H9 (cell line): ENCODE measurements at regions not wholly inside any gene's neighbourhood (a gene's known extent, or its start where the extent isn't known, plus 50 kb on each side); places are given as distances from the start of the nearest gene placed in this dataset.

ENCODE experiments used
- DNase-seq: peaks from one replicate; pipeline ENCODE4 v3.0.0-alpha.2; 2017
- H2AFZ ChIP-seq: one replicate; pipeline ENCODE4 v1.6.1; 2013; ENCODE audit warnings: mild to moderate bottlenecking, low read length, control low read depth, moderate library complexity
- H2AK5ac ChIP-seq: 2 replicates; pipeline ENCODE4 v1.6.1; 2013; ENCODE audit warnings: low read length, control low read depth, mixed read lengths; ENCODE audit not compliant: insufficient read length
- H2BK120ac ChIP-seq: one replicate; pipeline ENCODE4 v1.6.1; 2013; ENCODE audit warnings: low read depth, mild to moderate bottlenecking, low read length, control low read depth, inconsistent platforms; ENCODE audit not compliant: poor library complexity, severe bottlenecking
- H2BK12ac ChIP-seq: 2 replicates; pipeline ENCODE4 v1.6.1; 2013; ENCODE audit warnings: low read length, control low read depth, mixed read lengths, low read depth; ENCODE audit not compliant: insufficient read length
- H2BK15ac ChIP-seq: 2 replicates; pipeline ENCODE4 v1.6.1; 2013; ENCODE audit warnings: low read depth, low read length, control low read depth
- H2BK20ac ChIP-seq: one replicate; pipeline ENCODE4 v1.6.1; 2013; ENCODE audit warnings: low read depth, mild to moderate bottlenecking, low read length, control low read depth, inconsistent platforms; ENCODE audit not compliant: poor library complexity, severe bottlenecking
- H2BK5ac ChIP-seq: 2 replicates; pipeline ENCODE4 v1.6.1; 2013; ENCODE audit warnings: low read length, control low read depth, mixed read lengths; ENCODE audit not compliant: insufficient read length
- H3K14ac ChIP-seq: 2 replicates; pipeline ENCODE4 v1.6.1; 2013; ENCODE audit warnings: low read length, control low read depth; ENCODE audit not compliant: insufficient read depth
- H3K18ac ChIP-seq: 2 replicates; pipeline ENCODE4 v1.6.1; 2013; ENCODE audit warnings: low read depth, mild to moderate bottlenecking, mixed read lengths, low read length, control low read depth; ENCODE audit not compliant: insufficient read length
- H3K23ac ChIP-seq: 2 replicates; pipeline ENCODE4 v1.6.1; 2013; ENCODE audit warnings: low read length, control low read depth, mixed read lengths, low read depth; ENCODE audit not compliant: insufficient read length
- H3K23me2 ChIP-seq: 2 replicates; pipeline ENCODE4 v1.6.1; 2013; ENCODE audit warnings: low read depth, mild to moderate bottlenecking, mixed read lengths, low read length, control low read depth; ENCODE audit not compliant: insufficient read length, poor library complexity, severe bottlenecking
- H3K27ac ChIP-seq: 2 replicates; pipeline ENCODE4 v1.5.1; 2013; ENCODE audit warnings: low read length, control low read depth, mixed read lengths, low read depth; ENCODE audit not compliant: insufficient read length
- H3K27me3 ChIP-seq: 2 replicates; pipeline ENCODE4 v1.6.1; 2013; ENCODE audit warnings: low read length, control low read depth, inconsistent platforms; ENCODE audit not compliant: insufficient read depth
- H3K4ac ChIP-seq: 2 replicates; pipeline ENCODE4 v1.6.1; 2013; ENCODE audit warnings: low read depth, mild to moderate bottlenecking, control low read depth, inconsistent platforms, low read length, moderate library complexity
- H3K4me1 ChIP-seq: 2 replicates; pipeline ENCODE4 v1.6.1; 2013; ENCODE audit warnings: low read length, control low read depth, inconsistent platforms; ENCODE audit not compliant: insufficient read depth
- H3K4me2 ChIP-seq: 2 replicates; pipeline ENCODE4 v1.6.1; 2013; ENCODE audit warnings: low read length, control low read depth, mixed read lengths; ENCODE audit not compliant: insufficient read length, insufficient read depth
- H3K56ac ChIP-seq: 2 replicates; pipeline ENCODE4 v1.6.1; 2013; ENCODE audit warnings: low read depth, mild to moderate bottlenecking, mixed read lengths, low read length, control low read depth; ENCODE audit not compliant: insufficient read length
- H3K79me1 ChIP-seq: 2 replicates; pipeline ENCODE4 v1.6.1; 2013; ENCODE audit warnings: low read depth, mild to moderate bottlenecking, moderate library complexity, low read length, control low read depth, inconsistent platforms; ENCODE audit not compliant: insufficient read depth, poor library complexity, severe bottlenecking
- H3K79me2 ChIP-seq: 2 replicates; pipeline ENCODE4 v1.6.1; 2013; ENCODE audit warnings: low read length, control low read depth, inconsistent platforms; ENCODE audit not compliant: insufficient read depth
- H3K9ac ChIP-seq: 2 replicates; pipeline ENCODE4 v1.6.1; 2013; ENCODE audit warnings: low read length, control low read depth, mixed read lengths; ENCODE audit not compliant: insufficient read length; ENCODE audit errors: extremely low read depth
- H3K9me3 ChIP-seq: one replicate; pipeline ENCODE4 v1.6.1; 2013; ENCODE audit warnings: low read depth, low read length, inconsistent platforms; ENCODE audit not compliant: control insufficient read depth
- H3T11ph ChIP-seq: one replicate; pipeline ENCODE4 v1.6.1; 2013; ENCODE audit warnings: mild to moderate bottlenecking, low read length, control low read depth, inconsistent platforms
- H4K20me1 ChIP-seq: one replicate; pipeline ENCODE4 v1.6.1; 2013; ENCODE audit not compliant: control insufficient read depth, insufficient read length, insufficient read depth
- H4K5ac ChIP-seq: 2 replicates; pipeline ENCODE4 v1.6.1; 2013; ENCODE audit warnings: low read depth, mild to moderate bottlenecking, mixed read lengths, low read length, control low read depth; ENCODE audit not compliant: insufficient read length
- H4K8ac ChIP-seq: replicated peaks from 2 replicates; pipeline ENCODE4 v1.6.1; 2013; ENCODE audit warnings: low read length, control low read depth, mixed read lengths, low read depth; ENCODE audit not compliant: insufficient read length
- H4K91ac ChIP-seq: 2 replicates; pipeline ENCODE4 v1.6.1; 2013; ENCODE audit warnings: low read depth, mild to moderate bottlenecking, moderate library complexity, mixed read lengths, low read length, control low read depth; ENCODE audit not compliant: insufficient read length
- H3K27ac Mint-ChIP-seq, 3 experiments: 2 replicates in 2 of 3; 3 replicates in 1 of 3; pipeline ENCODE4 v1.8.0; 2020 to 2021; ENCODE audit warnings: mixed read lengths in 3 of 3, mild to moderate bottlenecking in 1 of 3, moderate library complexity in 1 of 3
- H3K27me3 Mint-ChIP-seq: 2 replicates; pipeline ENCODE4 v1.8.0; 2021; ENCODE audit warnings: low read depth, mild to moderate bottlenecking, moderate library complexity, mixed read lengths
- H3K36me3 Mint-ChIP-seq, 3 experiments: 2 replicates in 2 of 3; 3 replicates in 1 of 3; pipeline ENCODE4 v1.8.0; 2020 to 2021; ENCODE audit warnings: low read depth in 3 of 3, mixed read lengths in 3 of 3; ENCODE audit not compliant: insufficient read depth in 1 of 3
- H3K4me1 Mint-ChIP-seq, 2 experiments: 2 replicates each; pipeline ENCODE4 v1.8.0; 2020; ENCODE audit warnings: mixed read lengths in 2 of 2
- H3K4me3 Mint-ChIP-seq, 2 experiments: 2 replicates in 1 of 2; 3 replicates in 1 of 2; pipeline ENCODE4 v1.8.0; 2020 to 2021; ENCODE audit warnings: mild to moderate bottlenecking in 2 of 2, mixed read lengths in 2 of 2, moderate library complexity in 1 of 2
- H3K9me3 Mint-ChIP-seq, 2 experiments: 2 replicates in 1 of 2; 3 replicates in 1 of 2; pipeline ENCODE4 v1.8.0; 2020; ENCODE audit warnings: mild to moderate bottlenecking in 2 of 2, mixed read lengths in 2 of 2, moderate library complexity in 1 of 2
- CTCF ChIP-seq: fragments of 200-600 bp; sonication (generic); conservative IDR thresholded peaks from 3 replicates; pipeline ENCODE4 v1.8.0; 2021; ENCODE audit warnings: antibody characterized with exemption, mild to moderate bottlenecking
- WGBS: extraction: QIAGEN DNeasy Blood & Tissue Kit; methylation state at CpG from one replicate; pipeline ENCODE4 v1.1.7; 2013; ENCODE audit warnings: missing lambda C conversion rate, low lambda C conversion rate, mixed read lengths; ENCODE audit not compliant: insufficient read length; ENCODE audit errors: extremely low coverage; 5-methylcytosine and 5-hydroxymethylcytosine counted together

- Histone ChIP-seq H3K27me3 (no peaks in the 10 kb centered on the region), H2AFZ (no peak overlapping the region), H3K23ac (no peak overlapping the region), H2BK20ac (no peak overlapping the region), H3K9ac (no peak overlapping the region), H3K14ac (no peak overlapping the region), H3K4me1 (no peaks in the 10 kb centered on the region; the same call in 1 of the 2 replicates), H4K91ac (no peak overlapping the region), H3K79me1 (no peaks in the 10 kb centered on the region), H4K8ac (no peak overlapping the region), H3K9me3 (no peaks in the 10 kb centered on the region), H4K5ac (no peak overlapping the region), H3K79me2 (no peaks in the 10 kb centered on the region), H2BK15ac (no peak overlapping the region), H3T11ph (no peak overlapping the region), H2AK5ac (no peak overlapping the region), H3K23me2 (no peaks in the 10 kb centered on the region), H3K56ac (no peak overlapping the region), H2BK12ac (no peak overlapping the region), H2BK5ac (no peak overlapping the region), H3K27ac (no peak overlapping the region), H3K4me2 (no peak overlapping the region), H4K20me1 (no peaks in the 10 kb centered on the region), H3K4ac (no peak overlapping the region), H2BK120ac (no peak overlapping the region), H3K18ac (no peak overlapping the region)
- no peak overlapping the region for H3K4me3 Mint-ChIP-seq
- H3K4me1 Mint-ChIP-seq, result no peaks in the 10 kb centered on the region; a peak in 1 of 4 replicates
- H3K36me3 Mint-ChIP-seq, result no peaks in the 10 kb centered on the region
- no peaks in the 10 kb centered on the region for H3K9me3 Mint-ChIP-seq
- no peaks in the 10 kb centered on the region; the same call in 1 of the 2 replicates for H3K27me3 Mint-ChIP-seq
- TF ChIP-seq CTCF, result no peak
- H3K27ac Mint-ChIP-seq, result no peak overlapping the region
- no CpG with 5 or more reads among the region's 9 CpGs for whole genome bisulfite sequencing
- DNase-seq, result no peak
These were observed 342.8 kb upstream of the RAB6C start for GRCh38 chr2:129636692-129637091.
